GM12892 (cell line): ENCODE measurements at regions not wholly inside any gene's neighbourhood (a gene's known extent, or its start where the extent isn't known, plus 50 kb on each side); places are given as distances from the start of the nearest gene placed in this dataset.

Experiments
- POLR2A ChIP-seq: IDR thresholded peaks from 2 replicates; pipeline ENCODE4 v1.6.1; 2011; ENCODE audit warnings: low read depth, low read length, control low read depth
- POLR2AphosphoS5 ChIP-seq: IDR thresholded peaks from 2 replicates; pipeline ENCODE4 v1.6.1; 2011; ENCODE audit warnings: low read depth, low read length, control low read depth

GRCh38 chr11:42363701-42364100 is 904.2 kb upstream of the LRRC4C start:
- TF ChIP-seq POLR2A (no peak), POLR2AphosphoS5 (no peak)
